Glutamatergic neuron (in vitro differentiated cells): ENCODE measurements at regions not wholly inside any gene's neighbourhood (a gene's known extent, or its start where the extent isn't known, plus 50 kb on each side); places are given as distances from the start of the nearest gene placed in this dataset.

Source experiments
- DNase-seq: peaks from one replicate; pipeline ENCODE4 v3.0.0; 2022
- H3K27ac Mint-ChIP-seq: one replicate; pipeline ENCODE4 v1.8.0; 2020; ENCODE audit warnings: mild to moderate bottlenecking, mixed read lengths, inconsistent platforms; ENCODE audit not compliant: unreplicated experiment
- H3K27me3 Mint-ChIP-seq: one replicate; pipeline ENCODE4 v1.8.0; 2020; ENCODE audit warnings: mild to moderate bottlenecking, moderate library complexity, mixed read lengths, inconsistent platforms; ENCODE audit not compliant: unreplicated experiment
- H3K36me3 Mint-ChIP-seq: one replicate; pipeline ENCODE4 v1.8.0; 2020; ENCODE audit warnings: mild to moderate bottlenecking, mixed read lengths, inconsistent platforms; ENCODE audit not compliant: unreplicated experiment
- H3K4me1 Mint-ChIP-seq: one replicate; pipeline ENCODE4 v1.8.0; 2020; ENCODE audit warnings: mild to moderate bottlenecking, low read depth, mixed read lengths, inconsistent platforms; ENCODE audit not compliant: unreplicated experiment
- H3K4me3 Mint-ChIP-seq: one replicate; pipeline ENCODE4 v1.8.0; 2020; ENCODE audit warnings: mild to moderate bottlenecking, mixed read lengths, inconsistent platforms; ENCODE audit not compliant: unreplicated experiment
- H3K9me3 Mint-ChIP-seq: one replicate; pipeline ENCODE4 v1.8.0; 2020; ENCODE audit warnings: mild to moderate bottlenecking, moderate library complexity, mixed read lengths, inconsistent platforms; ENCODE audit not compliant: unreplicated experiment
- TF ChIP-seq, protein P1 (sequence below): fragments of 200-600 bp; sonication (generic); IDR thresholded peaks from one replicate; pipeline ENCODE4 v1.5.0; 2021; ENCODE audit not compliant: partially characterized antibody, unreplicated experiment

GRCh38 chr3:80010021-80010571 lies 242.3 kb upstream of the ROBO1 start:
- TF ChIP-seq, protein P1, sequence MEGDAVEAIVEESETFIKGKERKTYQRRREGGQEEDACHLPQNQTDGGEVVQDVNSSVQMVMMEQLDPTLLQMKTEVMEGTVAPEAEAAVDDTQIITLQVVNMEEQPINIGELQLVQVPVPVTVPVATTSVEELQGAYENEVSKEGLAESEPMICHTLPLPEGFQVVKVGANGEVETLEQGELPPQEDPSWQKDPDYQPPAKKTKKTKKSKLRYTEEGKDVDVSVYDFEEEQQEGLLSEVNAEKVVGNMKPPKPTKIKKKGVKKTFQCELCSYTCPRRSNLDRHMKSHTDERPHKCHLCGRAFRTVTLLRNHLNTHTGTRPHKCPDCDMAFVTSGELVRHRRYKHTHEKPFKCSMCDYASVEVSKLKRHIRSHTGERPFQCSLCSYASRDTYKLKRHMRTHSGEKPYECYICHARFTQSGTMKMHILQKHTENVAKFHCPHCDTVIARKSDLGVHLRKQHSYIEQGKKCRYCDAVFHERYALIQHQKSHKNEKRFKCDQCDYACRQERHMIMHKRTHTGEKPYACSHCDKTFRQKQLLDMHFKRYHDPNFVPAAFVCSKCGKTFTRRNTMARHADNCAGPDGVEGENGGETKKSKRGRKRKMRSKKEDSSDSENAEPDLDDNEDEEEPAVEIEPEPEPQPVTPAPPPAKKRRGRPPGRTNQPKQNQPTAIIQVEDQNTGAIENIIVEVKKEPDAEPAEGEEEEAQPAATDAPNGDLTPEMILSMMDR = no peak
- H3K27ac Mint-ChIP-seq = no peak overlapping the region
- DNase-seq = no peak
- no peaks in the 10 kb centered on the region for H3K36me3 Mint-ChIP-seq
- H3K27me3 Mint-ChIP-seq = no peaks in the 10 kb centered on the region
- H3K9me3 Mint-ChIP-seq = peaks cover 4% of the 10 kb centered on the region
- H3K4me1 Mint-ChIP-seq = peaks cover 4% of the 10 kb centered on the region
- H3K4me3 Mint-ChIP-seq = no peak overlapping the region

- Mint-ChIP-seq H3K27me3 (no peaks in the 10 kb centered on the region), H3K4me3 (no peak overlapping the region)
Measured at GRCh38 chr3:80007522-80007921, 239.7 kb upstream of the ROBO1 start.

GRCh38 chr3:80006315-80006714 lies 238.5 kb upstream of the ROBO1 start:
- Mint-ChIP-seq H3K4me3 (no peak overlapping the region), H3K27ac (no peak overlapping the region), H3K4me1 (no peaks in the 10 kb centered on the region), H3K27me3 (no peaks in the 10 kb centered on the region), H3K36me3 (no peaks in the 10 kb centered on the region), H3K9me3 (peaks cover 2% of the 10 kb centered on the region)
- TF ChIP-seq, protein P1 = no peak
- no peak for DNase-seq

More at GRCh38 chr3:80007522-80007921, 239.7 kb upstream of the ROBO1 start:
- H3K9me3 Mint-ChIP-seq = peaks cover 4% of the 10 kb centered on the region
- peaks cover 4% of the 10 kb centered on the region for H3K4me1 Mint-ChIP-seq
- TF ChIP-seq, protein P1 = no peak
- H3K36me3 Mint-ChIP-seq = no peaks in the 10 kb centered on the region
- H3K27ac Mint-ChIP-seq = no peak overlapping the region
- no peak for DNase-seq

DNA sequence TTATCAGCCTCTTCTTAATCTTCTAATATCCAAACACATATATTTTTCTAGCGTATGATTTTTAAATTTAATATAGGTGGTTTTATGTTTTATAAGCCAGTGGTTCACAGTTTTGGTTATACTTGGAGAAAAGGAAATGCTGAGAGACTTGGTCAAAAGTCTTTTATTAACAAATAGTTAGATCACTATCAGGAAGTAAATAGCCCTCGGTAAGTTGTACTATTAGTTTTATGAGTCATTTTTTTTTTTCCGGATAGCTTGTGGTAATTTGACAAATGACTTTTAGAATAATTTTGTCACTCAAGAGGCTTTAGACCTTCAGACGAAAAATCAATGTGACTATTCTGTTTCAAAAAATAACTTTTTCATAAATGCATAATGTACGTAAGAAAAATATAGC lies 232.2 kb upstream of the ROBO1 start:
- H3K4me3 Mint-ChIP-seq = no peak overlapping the region
- H3K9me3 Mint-ChIP-seq = no peaks in the 10 kb centered on the region
- no peaks in the 10 kb centered on the region for H3K36me3 Mint-ChIP-seq

GRCh38 chr3:79994397-79994796 lies 226.6 kb upstream of the ROBO1 start:
- H3K27me3 Mint-ChIP-seq = no peaks in the 10 kb centered on the region
- TF ChIP-seq, protein P1 = no peak
- H3K27ac Mint-ChIP-seq = no peak overlapping the region
- H3K36me3 Mint-ChIP-seq = no peaks in the 10 kb centered on the region
- DNase-seq = no peak
- H3K9me3 Mint-ChIP-seq = no peaks in the 10 kb centered on the region
- H3K4me3 Mint-ChIP-seq = no peak overlapping the region
- H3K4me1 Mint-ChIP-seq = peaks cover 15% of the 10 kb centered on the region

More for the DNA sequence above, 232.2 kb upstream of the ROBO1 start:
- no peaks in the 10 kb centered on the region for H3K27me3 Mint-ChIP-seq
- H3K4me1 Mint-ChIP-seq = peaks cover 15% of the 10 kb centered on the region
- TF ChIP-seq, protein P1 = no peak
- no peak for DNase-seq
- H3K27ac Mint-ChIP-seq = no peak overlapping the region
